HG03175 (cell line): ENCODE measurements at regions not wholly inside any gene's neighbourhood (a gene's known extent, or its start where the extent isn't known, plus 50 kb on each side); places are given as distances from the start of the nearest gene placed in this dataset.

Source experiments
- ATAC-seq: cut with Tn5 transposase; IDR thresholded peaks from one replicate; pipeline ENCODE4 v1.9.1; 2021; ENCODE audit warnings: mild to moderate bottlenecking, moderate library complexity; ENCODE audit not compliant: unreplicated experiment

DNA sequence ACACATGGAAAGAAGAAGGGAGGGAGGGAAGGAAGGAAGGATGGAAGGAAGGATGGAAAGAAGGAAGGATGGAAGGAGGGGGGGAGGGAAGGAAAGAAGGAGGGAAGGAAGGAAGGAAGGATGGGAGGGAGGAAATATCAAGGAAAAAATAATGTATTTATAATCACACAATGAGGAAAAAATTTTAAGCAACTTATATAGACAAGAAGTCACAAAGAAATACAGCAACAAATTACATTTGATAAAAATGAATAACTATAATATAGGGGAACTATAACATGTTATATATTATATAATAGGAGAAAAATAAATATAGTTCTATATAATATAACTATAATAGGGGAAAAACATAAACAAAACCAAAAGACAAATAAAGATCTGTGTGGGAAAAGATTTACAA, 441.8 kb downstream of the LRATD1 start:
- ATAC-seq: no peak

DNA sequence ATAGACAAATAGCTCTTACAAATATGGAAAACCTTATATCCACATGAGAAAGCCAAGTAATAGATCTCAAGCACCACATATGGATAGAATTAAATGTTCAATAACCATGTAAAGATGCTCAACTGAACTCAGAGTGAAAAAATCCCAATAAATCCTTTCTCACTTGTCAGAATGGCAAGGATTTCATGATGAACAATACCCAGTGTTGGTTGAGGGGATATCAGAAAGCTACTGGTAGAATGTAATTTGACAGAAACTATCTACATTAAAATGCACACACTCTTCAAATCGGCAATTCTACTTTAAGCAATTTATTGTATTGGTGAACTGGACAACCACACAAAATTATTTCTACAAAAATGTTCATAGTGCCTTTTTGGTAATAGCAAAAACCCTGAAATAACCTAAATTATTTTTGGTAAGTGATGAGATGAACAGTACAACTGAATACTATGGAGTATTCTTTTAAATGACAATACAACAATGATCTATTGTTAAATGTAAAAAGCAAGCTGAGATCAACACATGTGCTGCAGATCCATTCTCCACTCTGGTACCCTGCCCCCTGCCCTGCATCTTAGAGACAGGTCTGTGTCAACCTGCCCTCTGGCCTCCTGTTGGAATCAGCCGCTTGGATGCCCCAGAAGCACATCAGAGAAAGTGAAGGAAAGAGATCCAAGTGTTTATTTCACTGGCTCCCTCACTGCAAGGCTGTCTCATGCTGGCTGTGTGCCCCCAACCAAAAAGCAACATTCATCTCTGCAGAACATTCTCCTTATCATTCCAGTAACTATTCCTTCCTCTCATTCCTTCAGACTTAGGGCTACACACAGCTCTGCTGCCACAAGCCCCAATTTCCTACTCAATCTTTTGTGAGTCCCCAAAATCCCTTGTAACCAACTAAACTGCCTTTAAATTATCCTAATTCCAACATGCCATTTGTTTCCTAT, 442.5 kb downstream of the LRATD1 start:
- no peak for ATAC-seq

DNA sequence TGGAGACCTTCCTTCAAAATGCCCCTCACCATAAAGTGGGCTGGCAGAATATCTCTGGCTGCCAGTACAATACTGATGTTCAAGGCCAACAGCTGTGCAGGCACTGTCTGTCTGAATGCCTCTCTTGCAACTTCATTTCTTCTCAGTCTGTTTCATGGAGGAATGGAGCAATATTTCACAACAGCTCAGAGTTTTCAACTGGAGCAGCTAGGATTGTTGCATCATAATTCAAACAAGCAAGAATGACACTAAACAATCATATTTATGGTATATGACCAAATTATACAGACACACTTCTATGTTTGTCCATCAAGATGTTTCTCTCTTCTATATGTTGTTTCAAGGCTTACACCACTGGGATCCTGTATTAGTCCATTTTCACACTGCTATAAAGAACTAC, 444.2 kb downstream of the LRATD1 start:
- no peak for ATAC-seq

DNA sequence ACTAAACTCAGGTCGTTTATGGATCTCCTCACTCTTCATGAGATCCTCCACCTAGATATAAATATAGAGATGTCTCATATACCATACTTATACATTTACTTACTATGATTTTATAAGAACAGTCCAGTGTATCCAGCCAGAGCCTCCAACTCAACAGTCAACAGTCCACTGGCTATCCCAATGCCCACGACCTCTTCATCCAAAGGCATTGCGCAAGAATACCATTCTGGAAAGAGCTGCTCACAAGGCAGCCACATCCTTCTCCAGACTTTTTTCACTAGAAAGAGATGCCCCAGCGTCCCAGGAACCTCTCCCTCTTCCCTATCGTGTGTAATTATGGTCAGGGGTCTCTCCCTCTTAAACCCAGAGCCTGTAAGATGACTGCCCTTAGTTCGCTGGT, 448.8 kb downstream of the LRATD1 start:
- ATAC-seq: no peak

DNA sequence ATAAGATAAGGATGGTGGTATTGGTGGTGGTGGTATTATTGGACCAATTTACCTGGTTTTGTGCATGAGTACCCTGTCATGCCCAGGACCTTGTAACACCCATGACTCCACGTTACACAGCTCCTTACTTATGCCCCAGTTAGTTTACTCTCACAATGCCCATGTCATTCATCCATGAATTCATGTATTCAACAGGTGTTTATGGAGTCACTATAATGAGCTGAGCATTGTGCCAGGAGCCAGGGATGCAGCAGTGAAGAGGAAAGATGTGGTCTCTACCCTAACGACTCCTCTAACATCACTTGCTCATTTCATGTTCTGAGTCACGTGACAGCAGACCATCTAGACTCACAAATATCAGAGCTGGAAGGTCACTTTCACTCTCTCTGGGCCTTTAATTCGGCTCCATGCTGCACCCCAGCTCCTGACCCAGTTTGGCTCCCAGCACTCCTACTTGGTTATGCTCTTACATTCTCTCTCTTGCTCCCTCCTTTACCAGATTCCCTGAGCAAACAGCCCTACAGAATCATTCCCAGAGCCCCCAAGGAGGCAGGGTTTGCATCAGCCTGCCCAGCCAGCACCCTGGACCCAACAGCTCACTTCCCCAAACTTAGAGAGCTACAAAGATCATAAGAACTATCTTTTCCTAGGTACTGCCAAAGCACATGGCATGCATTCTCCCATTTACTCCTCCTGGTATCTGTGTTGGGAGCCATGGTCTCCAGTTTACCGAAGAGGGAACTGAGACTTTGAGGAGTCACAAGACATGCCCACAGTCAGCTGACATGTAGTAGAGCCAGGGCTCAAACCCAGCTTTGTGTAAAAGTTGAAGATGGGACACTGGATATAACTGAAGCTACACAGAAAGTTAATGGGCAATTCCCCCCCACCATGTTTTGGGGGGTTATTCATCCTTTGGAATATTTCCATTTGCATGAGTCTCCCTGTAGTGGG, 449.9 kb downstream of the LRATD1 start:
- ATAC-seq: no peak

GRCh38 chr2:15084826-15085489, 452.4 kb downstream of the LRATD1 start:
- ATAC-seq: no peak

- ATAC-seq: no peak
Measured at GRCh38 chr2:15092181-15092580, 459.7 kb downstream of the LRATD1 start.

- ATAC-seq: no peak
Measured at GRCh38 chr2:15092691-15093090, 460.2 kb downstream of the LRATD1 start.

GRCh38 chr2:15094161-15094560, 461.6 kb downstream of the LRATD1 start:
- ATAC-seq: no peak

DNA sequence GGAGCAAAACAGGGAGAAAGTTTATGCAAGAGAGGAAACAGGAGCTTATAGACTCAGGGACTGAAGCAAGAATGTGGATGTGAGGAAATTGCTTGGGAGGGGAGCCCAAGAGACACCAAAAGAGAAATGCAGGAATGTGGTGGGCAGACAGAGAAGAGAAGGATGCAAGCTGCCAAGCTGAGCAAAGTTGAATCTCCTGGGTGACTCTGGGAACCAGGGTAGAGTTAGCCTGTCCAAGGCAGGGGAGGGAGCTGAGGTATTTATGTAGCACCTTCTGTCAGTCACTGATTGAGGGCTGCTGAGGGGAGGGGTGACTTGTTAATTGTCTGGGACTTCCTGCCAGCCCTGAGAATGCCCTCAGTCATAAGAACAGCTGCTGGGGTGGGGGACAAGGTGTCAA, 464.3 kb downstream of the NBAS start:
- no peak for ATAC-seq

- ATAC-seq: no peak
Measured at GRCh38 chr2:15107137-15107536, 454.0 kb downstream of the NBAS start.

- no peak for ATAC-seq
Measured at GRCh38 chr2:15111718-15112117, 449.4 kb downstream of the NBAS start.

DNA sequence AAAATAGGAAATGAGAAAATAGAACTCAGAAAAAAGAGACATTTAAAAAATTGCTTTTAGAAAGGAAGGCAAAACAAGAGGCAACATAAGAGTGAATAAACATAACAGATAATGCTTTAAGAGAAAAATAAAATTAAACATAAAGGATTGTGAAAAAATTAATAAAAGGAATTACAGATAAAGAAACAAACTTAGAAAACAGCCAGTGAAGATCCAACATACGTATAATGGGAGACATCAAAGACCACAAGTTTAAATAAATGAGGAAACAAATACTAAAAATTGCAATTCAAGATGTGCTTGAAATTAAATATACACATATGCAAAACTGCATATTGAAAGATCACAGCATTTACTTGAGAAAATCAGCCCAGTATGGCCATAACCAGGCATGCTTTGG, 448.9 kb downstream of the NBAS start:
- ATAC-seq: no peak

GRCh38 chr2:15115776-15116175, 445.4 kb downstream of the NBAS start:
- no peak for ATAC-seq

- no peak for ATAC-seq
Measured at GRCh38 chr2:15116830-15117229, 444.3 kb downstream of the NBAS start.
